C4-2B (cell line): ENCODE measurements at regions not wholly inside any gene's neighbourhood (a gene's known extent, or its start where the extent isn't known, plus 50 kb on each side); places are given as distances from the start of the nearest gene placed in this dataset.
"Not testable (repeated sequence)": the region's sequence is repeated elsewhere in the genome, so short reads cannot be mapped to it uniquely, and the experiment has no call there.

Source experiments
- CTCF ChIP-seq: fragments of 450-650 bp; conservative IDR thresholded peaks from 2 replicates; pipeline ENCODE4 v1.5.1; 2017; ENCODE audit warnings: mild to moderate bottlenecking
- ZFX ChIP-seq: fragments of 450-650 bp; IDR thresholded peaks from 2 replicates; pipeline ENCODE4 v1.6.1; 2017

- TF ChIP-seq CTCF, ZFX: not testable (repeated sequence)
Measured at GRCh38 chrX:121437666-121438065, 390.3 kb downstream of the GLUD2 start.
